SK-N-SH (cell line): ENCODE measurements at regions not wholly inside any gene's neighbourhood (a gene's known extent, or its start where the extent isn't known, plus 50 kb on each side); places are given as distances from the start of the nearest gene placed in this dataset.

Source experiments
- CTCF ChIA-PET: fragments of 300-600, 350-600 bp; formaldehyde crosslinking; extraction: SDS; loops from one replicate; lab custom pipeline; 2021; lab: Yijun Ruan, JAX
- POLR2A ChIA-PET: fragments of 350-600 bp; sonication (Branson Sonifier 250); formaldehyde crosslinking; extraction: SDS; loops from one replicate; lab custom pipeline; 2020; ENCODE audit warnings: antibody characterized with exemption, inconsistent platforms; lab: Yijun Ruan, JAX
- DNase-seq: peaks from one replicate; pipeline ENCODE4 v3.0.0; 2012
- H2AFZ ChIP-seq: fragments of 200-600 bp; sonication (generic); 2 replicates; pipeline ENCODE4 v1.8.1; 2016; ENCODE audit warnings: antibody characterized with exemption, mild to moderate bottlenecking, low read depth
- H3F3A ChIP-seq: fragments of 200-600 bp; sonication (generic); replicated peaks from 2 replicates; pipeline ENCODE3; 2016; ENCODE audit warnings: antibody characterized with exemption, mild to moderate bottlenecking; ENCODE audit not compliant: insufficient read depth
- H3K27ac ChIP-seq, 2 experiments: fragments of 200-500 bp in 1 of 2; fragments of 200-600 bp in 1 of 2; sonication (Bioruptor generic) in 1 of 2; sonication (generic), shearing (Covaris generic) in 1 of 2; 2 replicates each; pipeline versions ENCODE4 v1.5.1 to v1.6.1; 2014 to 2016; ENCODE audit warnings: low read depth in 2 of 2, inconsistent platforms in 1 of 2, low read length in 1 of 2, mild to moderate bottlenecking in 1 of 2, mixed read lengths in 1 of 2
- H3K27me3 ChIP-seq: fragments of 200-600 bp; sonication (generic), shearing (Covaris generic); 2 replicates; pipeline ENCODE4 v1.6.1; 2016; ENCODE audit warnings: mixed run types; ENCODE audit not compliant: insufficient read depth
- H3K36me3 ChIP-seq, 2 experiments: fragments of 200-500 bp in 1 of 2; fragments of 200-600 bp in 1 of 2; sonication (Bioruptor generic) in 1 of 2; sonication (generic) in 1 of 2; replicated peaks in 1 of 2; 2 replicates each; pipeline versions ENCODE3 to v1.5.1; 2014 to 2016; ENCODE audit warnings: low read length in 1 of 2, mild to moderate bottlenecking in 1 of 2; ENCODE audit not compliant: insufficient read depth in 2 of 2, control insufficient read depth in 1 of 2
- H3K4me1 ChIP-seq, 2 experiments: fragments of 200-500 bp in 1 of 2; fragments of 200-600 bp in 1 of 2; sonication (Bioruptor generic) in 1 of 2; sonication (generic), shearing (Covaris generic) in 1 of 2; 2 replicates each; pipeline versions ENCODE4 v1.5.1 to v1.6.1; 2014 to 2016; ENCODE audit warnings: low read depth in 1 of 2, low read length in 1 of 2, mixed run types in 1 of 2; ENCODE audit not compliant: insufficient read depth in 2 of 2, control insufficient read depth in 1 of 2
- H3K4me2 ChIP-seq: fragments of 200-600 bp; sonication (generic), shearing (Covaris generic); 2 replicates; pipeline ENCODE4 v1.6.1; 2017; ENCODE audit warnings: mixed run types
- H3K4me3 ChIP-seq, 2 experiments: fragments of 200-500 bp in 1 of 2; fragments of 200-600 bp in 1 of 2; sonication (Bioruptor generic) in 1 of 2; sonication (generic), shearing (Covaris generic) in 1 of 2; 2 replicates each; pipeline versions ENCODE4 v1.5.1 to v1.8.1; 2014 to 2016; ENCODE audit warnings: low read depth in 2 of 2, inconsistent platforms in 1 of 2, low read length in 1 of 2, mild to moderate bottlenecking in 1 of 2, mixed read lengths in 1 of 2, moderate library complexity in 1 of 2
- H3K79me2 ChIP-seq: fragments of 200-600 bp; sonication (generic); 2 replicates; pipeline ENCODE4 v1.8.1; 2017; ENCODE audit warnings: mild to moderate bottlenecking; ENCODE audit not compliant: insufficient read depth
- H3K9ac ChIP-seq: fragments of 200-600 bp; sonication (generic); 2 replicates; pipeline ENCODE4 v1.6.1; 2017; ENCODE audit warnings: mixed run types
- H3K9me2 ChIP-seq: fragments of 200-600 bp; sonication (generic); 2 replicates; pipeline ENCODE4 v1.6.1; 2017; ENCODE audit warnings: mixed run types
- H3K9me3 ChIP-seq: fragments of 200-600 bp; sonication (generic); 2 replicates; pipeline ENCODE4 v1.6.1; 2017; ENCODE audit warnings: mixed run types, mild to moderate bottlenecking, moderate library complexity
- H4K20me1 ChIP-seq: fragments of 200-600 bp; sonication (generic); 2 replicates; pipeline ENCODE4 v1.6.1; 2017; ENCODE audit warnings: mild to moderate bottlenecking, mixed run types; ENCODE audit not compliant: insufficient read depth
- ELF1 ChIP-seq: IDR thresholded peaks from 2 replicates; pipeline ENCODE4 v1.4.0; 2012
- EP300 ChIP-seq, 2 experiments: IDR thresholded peaks; 2 replicates each; pipeline versions ENCODE4 v1.4.0 to v1.6.1; 2012; ENCODE audit warnings: borderline replicate concordance in 1 of 2, low read depth in 1 of 2, low read length in 1 of 2
- FOSL2 ChIP-seq: IDR thresholded peaks from 2 replicates; pipeline ENCODE4 v1.4.0; 2012; ENCODE audit warnings: low read depth, mild to moderate bottlenecking, moderate library complexity, borderline replicate concordance
- MXI1 ChIP-seq: IDR thresholded peaks from 2 replicates; pipeline ENCODE4 v1.6.1; 2012; ENCODE audit warnings: mild to moderate bottlenecking, low read depth, low read length, improper control_type of control experiment
- RAD21 ChIP-seq: IDR thresholded peaks from 2 replicates; pipeline ENCODE4 v1.6.1; 2012; ENCODE audit warnings: mild to moderate bottlenecking, low read length
- REST ChIP-seq: IDR thresholded peaks from 2 replicates; pipeline ENCODE4 v1.6.1; 2012; ENCODE audit warnings: mild to moderate bottlenecking, low read depth, low read length, moderate library complexity
- RXRA ChIP-seq: IDR thresholded peaks from 2 replicates; pipeline ENCODE4 v1.4.0; 2012; ENCODE audit warnings: low read depth, mild to moderate bottlenecking, borderline replicate concordance
- SIN3A ChIP-seq: IDR thresholded peaks from 2 replicates; pipeline ENCODE4 v1.6.1; 2012; ENCODE audit warnings: low read depth, mild to moderate bottlenecking, low read length, moderate library complexity, borderline replicate concordance
- TAF1 ChIP-seq: IDR thresholded peaks from 2 replicates; pipeline ENCODE4 v1.6.1; 2012; ENCODE audit warnings: low read depth, mild to moderate bottlenecking, low read length, moderate library complexity, borderline replicate concordance
- TEAD4 ChIP-seq: IDR thresholded peaks from 2 replicates; pipeline ENCODE4 v1.4.0; 2012; ENCODE audit warnings: mild to moderate bottlenecking, borderline replicate concordance; ENCODE audit not compliant: insufficient read depth
- USF2 ChIP-seq: fragments of 150-350 bp; IDR thresholded peaks from 2 replicates; pipeline ENCODE4 v1.6.1; 2017; ENCODE audit warnings: antibody characterized with exemption, low read length, low read depth, borderline replicate concordance
- ZBTB33 ChIP-seq: IDR thresholded peaks from 2 replicates; pipeline ENCODE4 v1.4.0; 2012; ENCODE audit warnings: low read depth, borderline replicate concordance
- WGBS: methylation state at CpG from one replicate; pipeline ENCODE4 v1.1.6; 2017; ENCODE audit warnings: low lambda C conversion rate; 5-methylcytosine and 5-hydroxymethylcytosine counted together

DNA sequence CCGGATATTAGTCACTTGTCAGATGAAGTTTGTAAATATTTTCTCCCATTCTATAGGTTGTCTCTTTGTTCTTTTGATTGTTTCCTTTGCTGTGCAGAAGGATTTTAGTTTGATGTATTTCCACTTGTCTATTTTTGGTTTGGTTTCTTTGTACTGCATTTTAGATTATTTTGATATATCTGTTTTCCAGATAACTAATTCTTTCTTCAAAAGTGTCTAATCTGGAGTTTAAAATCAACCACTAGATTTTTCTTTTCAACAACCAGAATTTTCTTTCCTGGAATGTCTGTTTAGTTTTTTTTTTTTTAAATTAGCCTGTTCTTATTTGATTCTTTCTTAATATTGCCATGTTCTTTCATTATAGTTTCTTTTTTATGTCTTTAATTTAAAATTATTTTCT lies 116.8 kb upstream of the INHBA start:
- H3K79me2 ChIP-seq, result no peaks in the 10 kb centered on the region
- no peak overlapping the region for H3K27ac ChIP-seq
- no peaks in the 10 kb centered on the region for H3K9me2 ChIP-seq
- DNase-seq, result no peak
- H3K36me3 ChIP-seq, result peaks cover 0 to 3% of the 10 kb centered on the region in 2 experiments
- TF ChIP-seq EP300 (IDR thresholded peaks at IDR 0.05; ENCODE audit: borderline replicate concordance in 1 of 2, low read depth in 1 of 2, low read length in 1 of 2) (no peak), MXI1 (no peak), RXRA (no peak), USF2 (no peak), ELF1 (no peak), RAD21 (no peak), TAF1 (no peak), REST (no peak), SIN3A (no peak), ZBTB33 (no peak), FOSL2 (no peak), TEAD4 (no peak)
- H3K9ac ChIP-seq, result no peak overlapping the region
- H2AFZ ChIP-seq, result no peak overlapping the region
- WGBS, result 36% methylated on average over 1 of the region's 1 CpG
- H4K20me1 ChIP-seq, result no peaks in the 10 kb centered on the region
- no peaks in the 10 kb centered on the region for H3K27me3 ChIP-seq
- peaks cover 6% of the 10 kb centered on the region for H3F3A ChIP-seq
- ChIA-PET POLR2A (no interaction called here), CTCF (no interaction called here)
- peaks cover 0 to 31% of the 10 kb centered on the region in 2 experiments; a peak in 1 of 4 replicates for H3K4me1 ChIP-seq
- H3K4me3 ChIP-seq, result no peak overlapping the region
- no peak overlapping the region for H3K4me2 ChIP-seq
- peaks cover 16% of the 10 kb centered on the region; the same call in 1 of the 2 replicates for H3K9me3 ChIP-seq
